ENCODE measurements at regions not wholly inside any gene's neighbourhood (a gene's known extent, or its start where the extent isn't known, plus 50 kb on each side); places are given as distances from the start of the nearest gene placed in this dataset.

DNA sequence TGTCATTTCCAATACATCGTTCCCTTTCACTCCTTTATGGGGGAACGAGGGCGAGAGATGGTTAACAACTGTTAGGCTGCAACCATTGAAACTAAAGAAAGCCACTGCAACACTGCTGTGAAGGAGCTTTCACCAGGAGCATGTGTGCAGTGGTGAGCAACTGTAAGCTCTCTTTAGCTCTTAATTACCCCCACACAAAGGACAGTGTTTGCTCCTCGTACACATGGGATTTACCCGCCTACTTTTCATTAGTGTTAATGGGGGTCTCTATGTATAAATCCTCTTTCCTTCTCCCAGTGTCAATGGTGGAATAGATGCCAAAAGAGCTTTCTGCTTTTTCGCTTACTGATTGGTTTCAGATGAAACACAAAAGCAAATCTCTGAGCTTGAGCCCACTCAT lies 343.1 kb downstream of the FLRT2 start:
- H3K4me2 ChIP-seq (ENCODE audit: low read length): no peak overlapping the region

GRCh38 chr14:85867450-85867849 lies 337.5 kb downstream of the FLRT2 start:
- Histone ChIP-seq H3K4me3 (ENCODE audit: low read length) (no peak overlapping the region), H2AFZ (ENCODE audit: low read depth, low read length) (no peak overlapping the region)

More for the DNA sequence above, 343.1 kb downstream of the FLRT2 start:
- Histone ChIP-seq H3F3A (ENCODE audit: insufficient read depth, low read length, poor library complexity, severe bottlenecking) (no peaks in the 10 kb centered on the region), H4K20me1 (ENCODE audit: insufficient read depth) (no peaks in the 10 kb centered on the region), H2AFZ (ENCODE audit: low read depth, low read length) (no peak overlapping the region), H3K4me3 (ENCODE audit: low read length) (no peak overlapping the region), H3K36me3 (ENCODE audit: insufficient read depth, low read length) (no peaks in the 10 kb centered on the region), H3K9me2 (ENCODE audit: insufficient read depth, low read length) (no peaks in the 10 kb centered on the region), H3K9ac (ENCODE audit: low read length) (no peak overlapping the region), H3K9me3 (ENCODE audit: low read length) (no peaks in the 10 kb centered on the region), H3K27ac (ENCODE audit: low read length) (no peak overlapping the region), H3K27me3 (ENCODE audit: insufficient read depth, low read depth, low read length) (no peaks in the 10 kb centered on the region), H3K79me2 (replicated peaks; ENCODE audit: insufficient read depth, low read length) (no peaks in the 10 kb centered on the region)
- no peak for TF ChIP-seq EZH2 (IDR thresholded peaks at IDR 0.05; ENCODE audit: borderline replicate concordance, insufficient read depth, low read length, poor library complexity, severe bottlenecking)
- TF ChIP-seq MXI1 (conservative IDR thresholded peaks at IDR 0.05; ENCODE audit: poor library complexity, severe bottlenecking): no peak
- no peak for TF ChIP-seq POLR2AphosphoS5 (IDR thresholded peaks at IDR 0.05)

More at GRCh38 chr14:85867450-85867849, 337.5 kb downstream of the FLRT2 start:
- Histone ChIP-seq H3K4me2 (ENCODE audit: low read length) (no peak overlapping the region), H3K27me3 (ENCODE audit: insufficient read depth, low read depth, low read length) (no peaks in the 10 kb centered on the region), H3K27ac (ENCODE audit: low read length) (no peak overlapping the region), H3F3A (ENCODE audit: insufficient read depth, low read length, poor library complexity, severe bottlenecking) (no peaks in the 10 kb centered on the region), H4K20me1 (ENCODE audit: insufficient read depth) (no peaks in the 10 kb centered on the region), H3K9ac (ENCODE audit: low read length) (no peak overlapping the region), H3K79me2 (replicated peaks; ENCODE audit: insufficient read depth, low read length) (no peaks in the 10 kb centered on the region), H3K36me3 (ENCODE audit: insufficient read depth, low read length) (no peaks in the 10 kb centered on the region), H3K9me3 (ENCODE audit: low read length) (no peaks in the 10 kb centered on the region), H3K9me2 (ENCODE audit: insufficient read depth, low read length) (no peaks in the 10 kb centered on the region)
- no peak for TF ChIP-seq EP300 (conservative IDR thresholded peaks at IDR 0.05; ENCODE audit: poor library complexity, severe bottlenecking)
- no peak for TF ChIP-seq EZH2 (IDR thresholded peaks at IDR 0.05; ENCODE audit: borderline replicate concordance, insufficient read depth, low read length, poor library complexity, severe bottlenecking)
- no peak for TF ChIP-seq RAD21 (conservative IDR thresholded peaks at IDR 0.05)
- TF ChIP-seq POLR2AphosphoS5 (IDR thresholded peaks at IDR 0.05): no peak
- no peak for TF ChIP-seq MXI1 (conservative IDR thresholded peaks at IDR 0.05; ENCODE audit: poor library complexity, severe bottlenecking)
- TF ChIP-seq REST (IDR thresholded peaks at IDR 0.05; ENCODE audit: borderline replicate concordance): no peak
- TF ChIP-seq CTCF (IDR thresholded peaks at IDR 0.05; ENCODE audit: poor library complexity, severe bottlenecking): no peak
- no peak for TF ChIP-seq TAF1 (IDR thresholded peaks at IDR 0.05; ENCODE audit: low read depth)
- TF ChIP-seq SMC3 (conservative IDR thresholded peaks at IDR 0.05; ENCODE audit: poor library complexity): no peak
